NB4 (cell line): ENCODE measurements at regions not wholly inside any gene's neighbourhood (a gene's known extent, or its start where the extent isn't known, plus 50 kb on each side); places are given as distances from the start of the nearest gene placed in this dataset.

Experiments used
- DNase-seq: peaks from one replicate; pipeline ENCODE4 v3.0.0; 2010; ENCODE audit warnings: low read depth
- H3K4me3 ChIP-seq: one replicate; pipeline ENCODE4 v1.5.1; 2011; ENCODE audit warnings: mild to moderate bottlenecking, low read depth, low read length, moderate library complexity
- MYC ChIP-seq: IDR thresholded peaks from 2 replicates; pipeline ENCODE4 v1.6.1; 2011; ENCODE audit warnings: low read depth, low read length
- POLR2A ChIP-seq: IDR thresholded peaks from 2 replicates; pipeline ENCODE4 v1.6.1; 2011; ENCODE audit warnings: mild to moderate bottlenecking; ENCODE audit not compliant: insufficient read length; ENCODE audit errors: extremely low read depth
- TF ChIP-seq, protein P1 (sequence below): IDR thresholded peaks from one replicate; pipeline ENCODE4 v1.5.1; 2012; ENCODE audit warnings: low read depth, low read length
- TF ChIP-seq, protein P2 (sequence below): IDR thresholded peaks from 2 replicates; pipeline ENCODE4 v1.6.1; 2011; ENCODE audit warnings: low read depth, low read length

DNA sequence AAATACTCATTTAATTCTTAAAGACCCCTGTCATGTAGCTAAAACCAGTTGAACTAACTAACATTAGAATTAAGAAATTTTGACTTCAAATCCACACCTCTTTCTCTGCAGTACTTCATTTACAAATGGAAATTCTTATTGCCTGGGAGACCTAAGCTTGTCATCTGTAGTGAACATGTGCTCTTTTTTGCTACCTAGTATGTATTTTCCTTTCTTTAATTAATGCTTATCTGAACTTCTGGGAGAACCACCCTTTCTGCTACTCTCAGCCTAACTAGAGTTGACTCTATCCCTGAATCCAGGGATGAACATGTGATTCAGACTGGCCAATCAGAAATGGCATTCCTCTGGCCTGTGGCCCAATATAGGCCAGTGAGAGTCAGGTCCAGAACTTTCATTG is 75.9 kb upstream of the A1CF start:
- DNase-seq: no peak

DNA sequence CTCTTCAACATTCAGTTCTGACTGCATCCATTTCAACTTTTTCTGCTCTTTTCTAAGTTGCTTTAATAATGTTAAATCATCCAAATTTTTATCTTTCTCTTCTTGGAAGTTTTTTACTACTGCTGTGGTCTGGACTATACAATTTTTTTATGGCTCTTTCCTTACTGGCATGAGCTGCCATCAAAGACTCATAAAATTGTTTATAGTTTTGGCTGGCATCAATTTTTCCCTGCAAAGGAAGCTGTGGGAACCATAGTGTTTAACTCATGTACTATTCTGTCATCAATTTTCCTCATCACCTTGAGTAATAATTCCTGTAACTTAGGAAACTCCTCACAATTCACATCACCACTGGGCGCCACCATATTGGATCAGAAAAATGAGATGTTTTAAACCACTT is 77.6 kb upstream of the A1CF start:
- no peak overlapping the region for H3K4me3 ChIP-seq
- TF ChIP-seq POLR2A (no peak), MYC (no peak)
- TF ChIP-seq, protein P1, sequence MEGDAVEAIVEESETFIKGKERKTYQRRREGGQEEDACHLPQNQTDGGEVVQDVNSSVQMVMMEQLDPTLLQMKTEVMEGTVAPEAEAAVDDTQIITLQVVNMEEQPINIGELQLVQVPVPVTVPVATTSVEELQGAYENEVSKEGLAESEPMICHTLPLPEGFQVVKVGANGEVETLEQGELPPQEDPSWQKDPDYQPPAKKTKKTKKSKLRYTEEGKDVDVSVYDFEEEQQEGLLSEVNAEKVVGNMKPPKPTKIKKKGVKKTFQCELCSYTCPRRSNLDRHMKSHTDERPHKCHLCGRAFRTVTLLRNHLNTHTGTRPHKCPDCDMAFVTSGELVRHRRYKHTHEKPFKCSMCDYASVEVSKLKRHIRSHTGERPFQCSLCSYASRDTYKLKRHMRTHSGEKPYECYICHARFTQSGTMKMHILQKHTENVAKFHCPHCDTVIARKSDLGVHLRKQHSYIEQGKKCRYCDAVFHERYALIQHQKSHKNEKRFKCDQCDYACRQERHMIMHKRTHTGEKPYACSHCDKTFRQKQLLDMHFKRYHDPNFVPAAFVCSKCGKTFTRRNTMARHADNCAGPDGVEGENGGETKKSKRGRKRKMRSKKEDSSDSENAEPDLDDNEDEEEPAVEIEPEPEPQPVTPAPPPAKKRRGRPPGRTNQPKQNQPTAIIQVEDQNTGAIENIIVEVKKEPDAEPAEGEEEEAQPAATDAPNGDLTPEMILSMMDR: no peak
- TF ChIP-seq, protein P2, sequence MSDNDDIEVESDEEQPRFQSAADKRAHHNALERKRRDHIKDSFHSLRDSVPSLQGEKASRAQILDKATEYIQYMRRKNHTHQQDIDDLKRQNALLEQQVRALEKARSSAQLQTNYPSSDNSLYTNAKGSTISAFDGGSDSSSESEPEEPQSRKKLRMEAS: no peak
- no peak for DNase-seq

More for the DNA sequence above, 75.9 kb upstream of the A1CF start:
- TF ChIP-seq POLR2A (no peak), MYC (no peak)
- TF ChIP-seq, protein P2: no peak
- TF ChIP-seq, protein P1: no peak
- no peak overlapping the region for H3K4me3 ChIP-seq

DNA sequence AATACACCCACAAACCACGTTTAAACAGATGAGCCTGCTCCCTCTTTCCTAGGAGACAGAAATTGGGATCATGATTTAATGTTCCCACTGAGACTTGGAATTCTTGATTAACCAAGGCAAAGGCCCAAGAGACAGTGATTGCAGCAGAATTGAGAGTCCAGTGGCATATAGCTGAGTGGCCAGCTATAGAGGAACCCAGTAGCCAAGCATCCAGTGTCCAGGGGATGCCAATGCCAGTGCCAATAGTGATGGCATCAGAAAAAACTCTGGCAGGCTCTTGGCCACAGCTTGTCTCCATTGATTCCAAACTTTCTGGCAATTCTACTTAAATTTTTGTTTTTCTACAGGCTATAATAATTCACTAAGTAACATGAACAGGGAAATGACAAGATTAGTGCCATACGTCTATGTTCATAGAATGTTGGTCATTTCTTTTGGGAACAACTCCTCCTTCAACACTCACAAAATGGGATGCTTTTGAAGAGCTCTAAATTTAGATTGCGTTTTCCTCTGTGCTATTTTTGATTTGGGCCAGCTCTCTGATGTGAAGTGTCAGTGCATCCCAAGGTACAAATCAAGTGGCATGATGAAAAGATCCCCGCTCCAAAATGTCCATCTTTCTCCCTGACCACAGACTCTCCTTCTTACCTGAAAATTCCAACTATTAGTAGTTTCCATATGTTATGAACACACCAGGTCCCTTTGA is 83.1 kb upstream of the A1CF start:
- DNase-seq: no peak
- TF ChIP-seq, protein P2: no peak
- TF ChIP-seq POLR2A (no peak), MYC (no peak)
- TF ChIP-seq, protein P1: no peak
- H3K4me3 ChIP-seq: no peak overlapping the region

DNA sequence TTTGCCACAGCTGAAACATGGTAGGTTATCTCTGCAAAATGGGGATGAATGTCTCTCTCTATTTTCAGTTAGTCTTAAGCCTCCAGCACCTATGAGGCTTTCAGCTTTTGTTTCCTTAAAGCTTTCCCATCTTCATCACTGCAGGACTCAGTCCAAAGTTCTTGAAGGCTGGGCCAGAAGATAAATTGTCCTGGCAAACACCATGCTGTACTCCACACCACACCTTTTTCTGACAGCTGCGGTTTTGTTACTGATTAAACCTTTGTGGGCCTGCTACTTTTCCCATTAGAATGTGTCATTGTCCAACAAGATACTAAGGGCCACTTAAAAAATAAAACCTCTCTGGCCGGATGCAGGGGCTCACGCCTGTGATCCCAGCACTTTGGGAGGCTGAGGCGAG is 87.2 kb upstream of the A1CF start:
- no peak for DNase-seq
- TF ChIP-seq, protein P1: no peak
- TF ChIP-seq, protein P2: no peak
- TF ChIP-seq POLR2A: no peak
- no peak for TF ChIP-seq MYC
- H3K4me3 ChIP-seq: no peak overlapping the region

DNA sequence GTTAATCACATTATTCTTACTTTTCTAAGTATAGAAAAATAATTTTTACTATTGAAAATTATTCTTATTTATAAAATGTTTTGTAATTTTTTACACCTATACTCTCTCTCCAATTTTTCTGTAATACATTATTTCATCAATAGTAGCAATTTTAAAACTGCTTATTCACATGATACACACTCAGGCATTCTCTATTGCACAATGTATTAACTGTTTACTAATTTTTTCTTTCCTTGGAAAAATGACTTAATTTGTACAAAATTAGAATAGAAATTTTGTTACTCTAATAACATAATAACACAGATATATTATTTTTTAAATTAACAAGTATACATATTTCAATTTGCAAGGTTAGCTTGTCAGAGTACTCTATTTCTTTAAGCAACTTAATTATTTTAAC is 92.9 kb upstream of the PRKG1 start:
- no peak for DNase-seq
- TF ChIP-seq, protein P1: no peak
- no peak for TF ChIP-seq MYC
- TF ChIP-seq, protein P2: no peak
- TF ChIP-seq POLR2A: no peak

More for the DNA sequence above, 92.9 kb upstream of the PRKG1 start:
- no peak overlapping the region for H3K4me3 ChIP-seq
